VCaP (cell line): ENCODE measurements at regions not wholly inside any gene's neighbourhood (a gene's known extent, or its start where the extent isn't known, plus 50 kb on each side); places are given as distances from the start of the nearest gene placed in this dataset.
"Not testable (repeated sequence)": the region's sequence is repeated elsewhere in the genome, so short reads cannot be mapped to it uniquely, and the experiment has no call there.

Experiments used
- H3K27ac ChIP-seq: fragments of 450-650 bp; 2 replicates; pipeline ENCODE4 v1.5.1; 2017
- CTCF ChIP-seq: fragments of 450-650 bp; conservative IDR thresholded peaks from 2 replicates; pipeline ENCODE4 v1.5.1; 2017; ENCODE audit warnings: mild to moderate bottlenecking, moderate library complexity

GRCh38 chr18:22064581-22064980, 104.8 kb upstream of the GATA6 start:
- TF ChIP-seq CTCF, result no peak
- H3K27ac ChIP-seq, result no peak overlapping the region

GRCh38 chr18:22065311-22065710, 104.1 kb upstream of the GATA6 start:
- TF ChIP-seq CTCF, result no peak
- no peak overlapping the region for H3K27ac ChIP-seq

GRCh38 chr18:22066083-22066485, 103.3 kb upstream of the GATA6 start:
- H3K27ac ChIP-seq, result no peak overlapping the region
- no peak for TF ChIP-seq CTCF

GRCh38 chr18:22067109-22067508, 102.3 kb upstream of the GATA6 start:
- no peak for TF ChIP-seq CTCF
- H3K27ac ChIP-seq, result no peak overlapping the region

- TF ChIP-seq CTCF, result no peak
These were observed 101.7 kb upstream of the GATA6 start for GRCh38 chr18:22067682-22068081.

GRCh38 chr18:22068784-22069183, 100.6 kb upstream of the GATA6 start:
- H3K27ac ChIP-seq, result not testable (repeated sequence)

More at GRCh38 chr18:22067682-22068081, 101.7 kb upstream of the GATA6 start:
- H3K27ac ChIP-seq, result no peak overlapping the region

GRCh38 chr18:22069916-22070315, 99.5 kb upstream of the GATA6 start:
- no peak overlapping the region for H3K27ac ChIP-seq
- TF ChIP-seq CTCF, result no peak

- no peak for TF ChIP-seq CTCF
- H3K27ac ChIP-seq, result no peak overlapping the region
These were observed 96.0 kb upstream of the GATA6 start for GRCh38 chr18:22073411-22073810.
